Breast epithelium (tissue), 4 donors: ENCODE measurements at regions not wholly inside any gene's neighbourhood (a gene's known extent, or its start where the extent isn't known, plus 50 kb on each side); places are given as distances from the start of the nearest gene placed in this dataset.

Experiments used
- DNase-seq, 2 donors: peaks; one replicate each; pipeline ENCODE4 v3.0.0-alpha.2; 2019; ENCODE audit warnings: low spot score in 2 of 2
- H3K27ac ChIP-seq, 2 donors: fragments of 200-600 bp; sonication (generic) in 1 of 2; one replicate each; pipeline ENCODE4 v1.5.1; 2016 to 2019; ENCODE audit warnings: mild to moderate bottlenecking in 1 of 2
- H3K27me3 ChIP-seq, 2 donors: fragments of 200-600 bp; sonication (generic) in 1 of 2; one replicate each; pipeline versions ENCODE4 v1.5.1 to v1.6.0; 2017 to 2019; ENCODE audit warnings: control low read depth in 1 of 2, mild to moderate bottlenecking in 1 of 2
- H3K36me3 ChIP-seq: fragments of 200-600 bp; one replicate; pipeline ENCODE4 v1.5.1; 2019
- H3K4me1 ChIP-seq, 2 donors: fragments of 200-600 bp; sonication (generic); one replicate each; pipeline ENCODE4 v1.5.1; 2016 to 2019; ENCODE audit warnings: control low read depth in 1 of 2
- H3K4me3 ChIP-seq, 3 donors: fragments of 200-600 bp; sonication (generic); 1 replicate in 2 of 3; 2 replicates in 1 of 3; pipeline ENCODE4 v1.5.1; 2016 to 2019; ENCODE audit warnings: mild to moderate bottlenecking in 3 of 3, moderate library complexity in 2 of 3
- H3K9me3 ChIP-seq, 2 donors: fragments of 200-600 bp; sonication (generic) in 1 of 2; one replicate each; pipeline ENCODE4 v1.5.1; 2016 to 2019; ENCODE audit warnings: control low read depth in 1 of 2
- CTCF ChIP-seq, 3 donors: fragments of 450-650 bp; IDR thresholded peaks; one replicate each; pipeline ENCODE4 v1.5.1; 2016 to 2017; ENCODE audit warnings: antibody characterized with exemption in 3 of 3, mild to moderate bottlenecking in 3 of 3, moderate library complexity in 3 of 3
- POLR2A ChIP-seq: fragments of 450-650 bp; IDR thresholded peaks from one replicate; pipeline ENCODE4 v1.6.1; 2016; ENCODE audit warnings: antibody characterized with exemption, mild to moderate bottlenecking, moderate library complexity
- POLR2AphosphoS5 ChIP-seq, 3 donors: sonication (generic); formaldehyde crosslinking; IDR thresholded peaks; one replicate each; pipeline ENCODE4 v1.6.1; 2017; ENCODE audit warnings: antibody characterized with exemption in 3 of 3
- intact Hi-C: fragments of 100-400 bp; cut with DNase I; formaldehyde crosslinking; loops from one replicate; pipeline ENCODE4 v1.15.1; 2023; ENCODE audit warnings: low total_unique reads

DNA sequence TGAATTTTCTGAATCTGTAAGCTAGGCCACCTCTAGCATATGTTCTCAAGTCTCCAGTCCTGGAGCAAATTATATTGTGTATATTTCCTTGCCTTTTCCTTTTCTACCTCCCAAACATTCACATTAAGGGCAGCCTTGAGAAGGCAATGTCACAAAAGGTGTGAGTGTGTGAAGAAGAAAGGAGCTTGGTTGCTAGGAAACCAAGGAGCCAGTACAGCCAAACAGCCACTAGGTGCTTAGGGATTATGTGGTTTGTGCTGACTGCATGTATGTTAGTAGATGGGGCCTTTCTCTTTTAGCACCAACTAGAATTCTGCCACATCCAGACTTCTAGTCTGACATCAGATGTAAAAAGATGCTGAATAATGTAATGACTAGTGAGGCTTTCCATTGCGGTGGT is 118.8 kb upstream of the DAZL start:
- no peak overlapping the region for H3K4me3 ChIP-seq
- TF ChIP-seq CTCF (IDR thresholded peaks at IDR 0.05): no peak
- TF ChIP-seq POLR2AphosphoS5 (IDR thresholded peaks at IDR 0.05): no peak
- TF ChIP-seq POLR2A: no peak
- H3K9me3 ChIP-seq: peaks cover 0 to 6% of the 10 kb centered on the region in 2 donors
- H3K27ac ChIP-seq: no peak overlapping the region
- no peaks in the 10 kb centered on the region for H3K4me1 ChIP-seq
- no peaks in the 10 kb centered on the region for H3K27me3 ChIP-seq
- DNase-seq: no peak
- no peaks in the 10 kb centered on the region for H3K36me3 ChIP-seq
- intact Hi-C loops: no loop called here

GRCh38 chr3:16724487-16724886 is 119.3 kb upstream of the DAZL start:
- DNase-seq: no peak
- Histone ChIP-seq H3K9me3 (peaks cover 0 to 6% of the 10 kb centered on the region in 2 donors), H3K4me1 (no peaks in the 10 kb centered on the region), H3K27me3 (no peaks in the 10 kb centered on the region), H3K36me3 (no peaks in the 10 kb centered on the region), H3K4me3 (no peak overlapping the region), H3K27ac (no peak overlapping the region)
- intact Hi-C loops: no loop called here
- no peak for TF ChIP-seq POLR2A
- TF ChIP-seq CTCF (IDR thresholded peaks at IDR 0.05): no peak
- no peak for TF ChIP-seq POLR2AphosphoS5 (IDR thresholded peaks at IDR 0.05)

- Histone ChIP-seq H3K9me3 (peaks cover 0 to 6% of the 10 kb centered on the region in 2 donors), H3K36me3 (no peaks in the 10 kb centered on the region), H3K27me3 (no peaks in the 10 kb centered on the region), H3K4me1 (no peaks in the 10 kb centered on the region), H3K27ac (no peak overlapping the region), H3K4me3 (no peak overlapping the region)
- no peak for DNase-seq
- no peak for TF ChIP-seq POLR2A
- TF ChIP-seq POLR2AphosphoS5 (IDR thresholded peaks at IDR 0.05): no peak
- no peak for TF ChIP-seq CTCF (IDR thresholded peaks at IDR 0.05)
- intact Hi-C loops: no loop called here
Measured at GRCh38 chr3:16725972-16726371, 120.7 kb upstream of the DAZL start.

DNA sequence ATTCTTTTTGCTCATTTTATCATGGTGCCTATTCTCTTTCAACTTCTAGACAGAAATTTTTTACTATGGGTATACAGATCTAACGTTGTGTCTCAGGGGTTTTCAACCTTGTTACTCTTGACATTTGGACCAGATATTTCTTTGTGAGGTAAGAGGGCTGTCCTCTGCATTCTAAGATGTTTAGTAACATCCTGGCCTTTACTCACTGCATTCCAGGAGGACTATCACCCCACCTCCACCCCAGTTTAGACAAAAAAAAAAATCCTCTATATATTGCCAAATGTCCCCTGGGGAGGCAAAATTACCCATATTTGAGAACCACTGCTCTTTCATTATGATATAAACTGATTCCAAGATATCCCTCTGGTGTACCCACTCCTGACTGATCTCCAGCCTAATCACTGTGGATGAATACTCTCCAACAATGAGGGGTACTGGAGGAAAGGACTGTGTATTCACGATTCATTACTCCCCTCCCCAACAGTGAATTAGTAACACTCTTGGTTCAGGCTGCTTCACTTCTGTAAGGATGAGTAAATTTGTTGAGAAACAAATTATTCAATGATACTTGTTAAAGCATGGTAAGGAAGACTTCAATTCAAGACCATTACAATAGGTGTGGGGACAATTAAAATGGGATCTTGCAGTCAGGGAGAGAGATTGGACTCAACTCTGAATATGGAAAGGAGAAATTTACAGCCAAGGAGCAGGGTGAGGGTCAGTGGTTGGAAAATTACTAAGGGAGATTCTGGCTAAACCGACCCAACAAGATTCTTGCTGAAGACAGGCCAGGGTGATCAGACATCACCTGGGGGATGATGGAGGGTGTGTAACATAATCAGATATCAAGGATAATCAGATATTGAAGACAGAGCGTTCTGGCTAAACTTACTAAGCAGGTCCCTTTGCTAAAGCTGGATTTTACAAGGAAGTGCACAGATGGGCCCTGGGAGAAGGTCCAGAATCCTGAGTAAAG is 123.8 kb upstream of the DAZL start:
- no peak for TF ChIP-seq POLR2A
- TF ChIP-seq CTCF (IDR thresholded peaks at IDR 0.05): no peak
- TF ChIP-seq POLR2AphosphoS5 (IDR thresholded peaks at IDR 0.05): no peak
- Histone ChIP-seq H3K27me3 (no peaks in the 10 kb centered on the region), H3K4me3 (no peak overlapping the region), H3K9me3 (peaks cover 0 to 16% of the 10 kb centered on the region in 2 donors), H3K36me3 (no peaks in the 10 kb centered on the region), H3K27ac (no peak overlapping the region), H3K4me1 (no peaks in the 10 kb centered on the region)
- intact Hi-C loops: no loop called here
- DNase-seq: no peak

DNA sequence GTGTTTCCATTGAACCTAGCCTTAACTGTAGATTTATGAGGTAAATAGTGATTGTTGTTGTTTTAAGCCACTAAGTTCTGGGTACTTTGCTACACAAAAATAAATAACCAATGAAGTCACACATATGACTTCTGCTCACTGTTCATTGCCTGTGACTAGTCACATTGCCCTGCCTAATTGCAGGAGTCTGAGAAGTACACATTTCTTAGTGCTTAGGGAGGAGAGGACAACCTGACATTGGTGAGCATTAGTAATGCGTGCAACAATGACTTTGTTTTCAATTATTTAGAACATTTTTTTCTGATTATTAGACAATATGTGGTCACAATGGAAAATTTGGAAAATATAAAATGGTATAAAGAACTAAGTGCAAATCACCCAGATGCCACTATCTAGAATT is 133.2 kb upstream of the DAZL start:
- peaks cover 0 to under 1% of the 10 kb centered on the region in 2 donors for H3K9me3 ChIP-seq
- no peaks in the 10 kb centered on the region for H3K27me3 ChIP-seq
- no peak overlapping the region for H3K4me3 ChIP-seq
- no peak for DNase-seq
- intact Hi-C loops: no loop called here
- H3K4me1 ChIP-seq: no peaks in the 10 kb centered on the region
- no peaks in the 10 kb centered on the region for H3K36me3 ChIP-seq
- peak overlapping the region in 1 of 2 donors; percentile 45 for H3K27ac ChIP-seq
- TF ChIP-seq POLR2AphosphoS5 (IDR thresholded peaks at IDR 0.05): no peak
- TF ChIP-seq CTCF (IDR thresholded peaks at IDR 0.05): no peak
- no peak for TF ChIP-seq POLR2A
